HT1080 (cell line): ENCODE measurements at regions not wholly inside any gene's neighbourhood (a gene's known extent, or its start where the extent isn't known, plus 50 kb on each side); places are given as distances from the start of the nearest gene placed in this dataset.

Source experiments
- DNase-seq: peaks from one replicate; pipeline ENCODE4 v3.0.0-alpha.2; 2015; ENCODE audit warnings: low read depth

GRCh38 chr12:114302606-114303315 lies 103.2 kb downstream of the TBX5 start:
- DNase-seq = peak; percentile 5

DNA sequence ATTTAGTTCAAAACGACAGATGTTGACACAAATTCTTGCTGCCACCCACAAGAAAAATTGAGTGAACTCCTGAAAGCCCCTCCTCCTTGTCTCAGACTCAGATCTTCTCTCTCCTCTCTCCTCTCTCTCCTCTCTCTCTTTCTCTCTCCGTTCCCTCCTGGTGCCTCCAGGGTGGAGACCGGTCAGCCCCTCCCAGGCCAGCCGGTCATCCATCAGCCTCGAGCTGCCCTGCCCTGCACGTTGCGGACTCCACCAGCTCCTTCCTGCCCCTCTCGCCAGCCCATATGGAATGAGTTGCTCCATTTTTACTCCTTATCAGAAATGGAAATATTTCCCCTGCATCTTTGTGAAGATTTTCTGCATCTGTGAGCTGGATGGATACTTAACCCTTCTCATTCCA lies 103.8 kb downstream of the TBX5 start:
- no peak for DNase-seq

DNA sequence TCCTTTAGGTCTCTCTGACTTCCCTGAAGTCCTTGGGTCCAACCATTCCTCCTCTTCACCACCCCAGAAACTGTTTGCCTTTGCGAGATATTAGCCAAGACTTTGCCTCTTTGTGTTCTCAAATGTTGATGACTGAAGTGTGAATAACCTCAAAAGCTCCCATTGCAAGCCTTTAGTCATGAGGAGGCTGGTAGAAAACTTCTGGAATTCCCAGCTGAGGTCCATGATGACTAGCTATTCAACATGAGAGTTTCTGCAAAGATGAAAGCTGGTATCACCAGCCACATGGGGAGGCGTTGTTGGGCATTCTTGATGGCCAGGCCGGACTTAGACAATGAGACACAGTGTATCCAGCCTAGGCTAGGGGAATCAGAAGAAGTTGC lies 111.7 kb downstream of the TBX5 start:
- DNase-seq = peak; percentile 11

GRCh38 chr12:114293571-114294302 lies 112.2 kb downstream of the TBX5 start:
- DNase-seq = no peak

- DNase-seq = no peak
These were observed 112.9 kb downstream of the TBX5 start for GRCh38 chr12:114293073-114293472.

DNA sequence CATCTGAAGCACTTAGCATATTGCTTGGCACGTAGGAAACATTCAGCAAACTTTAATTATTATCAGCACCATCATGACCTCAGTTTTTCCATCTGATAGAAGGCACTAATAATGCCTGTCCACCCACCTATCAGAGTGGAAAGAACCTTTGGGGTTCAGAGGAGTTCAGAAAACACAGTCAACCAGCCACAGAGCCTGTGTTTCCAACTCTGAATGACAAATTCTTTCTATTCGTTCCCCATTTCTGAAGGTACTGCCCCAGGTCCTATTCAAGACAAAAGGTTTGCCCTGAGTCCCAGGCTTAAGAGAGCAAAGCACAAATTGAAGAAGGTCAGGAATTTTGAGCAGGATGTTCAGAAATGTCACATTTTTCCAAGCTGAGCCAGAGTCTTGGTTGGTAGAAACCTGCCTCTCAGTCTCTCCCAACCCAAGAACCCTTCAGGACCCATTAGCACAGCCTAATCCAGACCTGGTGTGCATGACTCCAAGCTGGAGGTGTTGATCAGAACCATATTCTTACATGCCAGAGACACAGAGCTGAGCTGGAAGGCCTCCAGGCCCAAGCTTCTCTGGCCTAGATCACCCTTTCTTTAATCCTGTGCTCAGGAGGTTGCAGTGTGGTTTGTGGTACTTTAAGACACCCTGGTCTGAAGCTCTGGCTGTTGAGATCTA lies 114.4 kb downstream of the TBX5 start:
- no peak for DNase-seq

DNA sequence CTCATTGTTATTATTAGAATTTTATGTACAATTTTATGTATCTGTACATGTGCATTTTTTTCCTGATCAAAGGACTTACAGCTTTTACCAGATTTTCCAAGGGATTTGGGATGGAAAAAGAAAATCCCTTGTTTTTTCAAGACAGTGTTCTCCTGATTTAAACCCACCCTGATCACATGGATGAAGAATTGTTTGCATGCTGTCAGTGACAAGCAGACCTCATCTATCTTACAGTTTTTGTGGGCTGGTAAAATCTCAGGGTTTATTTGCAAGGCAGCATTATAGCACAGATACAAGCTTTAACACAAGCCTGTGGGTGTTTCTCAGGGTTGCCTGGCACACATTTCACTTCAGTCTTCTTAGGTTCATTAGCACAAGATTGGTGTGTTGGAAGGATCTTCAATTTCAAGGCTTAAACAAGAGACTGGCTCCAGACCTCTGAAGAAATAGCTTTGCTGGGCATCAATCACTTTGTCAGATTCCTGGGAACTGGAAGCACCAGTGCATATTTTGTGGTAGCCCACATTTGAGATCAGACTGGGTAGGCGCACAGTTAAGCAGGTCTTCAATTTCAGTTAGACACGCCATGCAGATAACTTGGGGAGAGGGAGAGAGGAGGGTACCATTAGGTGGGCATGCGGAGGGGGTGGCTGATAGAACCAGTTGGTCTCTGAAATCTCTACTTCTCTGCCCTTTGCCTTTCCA lies 118.0 kb downstream of the TBX5 start:
- peak; percentile 6 for DNase-seq

- DNase-seq = no peak
These were observed 119.8 kb downstream of the TBX5 start for GRCh38 chr12:114286145-114286544.

- no peak for DNase-seq
These were observed 120.4 kb downstream of the TBX5 start for GRCh38 chr12:114285554-114285953.

GRCh38 chr12:114284041-114284440 lies 121.9 kb downstream of the TBX5 start:
- no peak for DNase-seq

- no peak for DNase-seq
These were observed 129.8 kb downstream of the TBX5 start for GRCh38 chr12:114275932-114276785.

GRCh38 chr12:114275086-114275485 lies 130.9 kb downstream of the TBX5 start:
- no peak for DNase-seq

DNA sequence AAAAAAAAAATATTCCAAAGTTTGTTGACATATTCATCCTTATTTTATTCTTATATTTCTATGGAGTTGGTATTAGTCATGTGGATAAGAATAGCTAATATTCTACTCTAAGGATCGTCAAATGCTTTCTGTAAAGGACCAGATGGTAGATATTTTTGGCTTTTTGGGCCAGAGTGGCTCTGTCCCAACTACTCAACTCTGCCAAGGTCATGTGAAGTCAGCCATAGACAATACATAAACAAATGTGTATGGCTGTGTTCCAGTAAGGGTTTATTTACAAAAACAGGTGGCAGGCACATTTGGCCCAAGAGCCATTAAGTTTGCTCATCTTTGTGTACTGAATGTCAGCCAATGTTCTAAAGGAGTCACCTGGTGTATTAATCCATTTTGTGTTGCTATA lies 131.8 kb downstream of the TBX5 start:
- no peak for DNase-seq

DNA sequence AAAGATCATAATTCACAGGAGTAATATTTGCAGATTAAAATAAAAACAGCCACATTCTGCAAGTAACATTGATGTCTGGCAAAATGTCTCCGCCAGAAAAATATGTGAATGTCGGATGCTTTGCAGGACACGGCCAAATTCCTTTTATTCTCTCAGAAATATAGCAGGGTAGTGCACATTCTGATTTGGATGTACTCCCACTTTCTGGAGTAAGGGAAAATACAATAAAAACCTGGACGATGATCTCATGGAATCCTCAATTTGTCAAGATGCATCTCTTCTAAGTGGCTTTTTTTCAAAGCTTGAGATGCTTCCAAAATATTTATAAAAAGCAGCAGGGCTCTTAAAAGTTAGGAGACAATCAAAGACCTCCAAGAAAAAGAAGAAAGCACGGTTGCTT lies 133.3 kb downstream of the TBX5 start:
- DNase-seq = no peak

GRCh38 chr12:114272071-114272470 lies 133.9 kb downstream of the TBX5 start:
- DNase-seq = no peak

- DNase-seq = peak; percentile 41
These were observed 136.8 kb downstream of the TBX5 start for GRCh38 chr12:114269153-114269552.

GRCh38 chr12:114266536-114266935 lies 139.4 kb downstream of the TBX5 start:
- DNase-seq = no peak

DNA sequence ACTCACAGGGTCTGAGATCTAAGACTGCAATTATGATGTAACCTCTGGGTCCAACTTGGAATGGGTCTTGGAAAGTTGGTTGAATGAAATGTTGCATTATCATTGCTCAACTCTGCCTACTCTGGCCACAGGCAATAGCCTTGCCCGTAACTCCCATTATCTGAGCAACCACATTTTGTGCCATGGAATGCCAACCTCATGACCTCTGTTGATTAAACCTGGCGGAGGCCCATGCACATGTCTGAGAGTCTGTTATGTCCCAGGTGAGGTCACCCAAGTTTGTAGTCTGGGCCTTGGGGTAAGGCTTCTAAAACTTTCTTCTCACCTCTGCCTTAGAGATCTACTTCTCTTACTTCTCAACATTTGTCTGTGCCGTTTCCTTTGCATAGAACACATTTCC lies 140.9 kb downstream of the TBX5 start:
- no peak for DNase-seq

- DNase-seq = peak; percentile 25
These were observed 142.7 kb downstream of the TBX5 start for GRCh38 chr12:114263056-114263805.

GRCh38 chr12:114257687-114258086 lies 148.3 kb downstream of the TBX5 start:
- no peak for DNase-seq
